ENCODE measurements at regions not wholly inside any gene's neighbourhood (a gene's known extent, or its start where the extent isn't known, plus 50 kb on each side); places are given as distances from the start of the nearest gene placed in this dataset.

DNA sequence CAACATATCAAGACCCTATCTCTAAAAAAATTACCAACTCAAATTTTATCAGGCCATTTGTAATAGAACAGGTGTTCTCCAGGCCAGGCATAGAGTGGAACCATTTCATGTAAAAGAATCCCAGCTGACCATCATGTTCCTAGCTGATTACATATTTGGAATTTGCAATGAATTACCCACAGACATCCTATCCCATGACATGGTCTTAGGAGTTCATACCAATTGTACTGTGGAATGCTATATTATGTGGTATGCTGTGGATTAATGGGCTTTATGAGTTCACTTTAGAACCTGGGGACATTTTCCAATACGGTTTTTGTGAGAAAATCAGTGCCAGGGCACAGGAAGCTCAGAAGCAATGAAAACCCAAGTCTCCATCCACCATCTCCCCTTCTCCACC lies 110.3 kb downstream of the ZNF281 start (continued):
- TF ChIP-seq, protein P1, sequence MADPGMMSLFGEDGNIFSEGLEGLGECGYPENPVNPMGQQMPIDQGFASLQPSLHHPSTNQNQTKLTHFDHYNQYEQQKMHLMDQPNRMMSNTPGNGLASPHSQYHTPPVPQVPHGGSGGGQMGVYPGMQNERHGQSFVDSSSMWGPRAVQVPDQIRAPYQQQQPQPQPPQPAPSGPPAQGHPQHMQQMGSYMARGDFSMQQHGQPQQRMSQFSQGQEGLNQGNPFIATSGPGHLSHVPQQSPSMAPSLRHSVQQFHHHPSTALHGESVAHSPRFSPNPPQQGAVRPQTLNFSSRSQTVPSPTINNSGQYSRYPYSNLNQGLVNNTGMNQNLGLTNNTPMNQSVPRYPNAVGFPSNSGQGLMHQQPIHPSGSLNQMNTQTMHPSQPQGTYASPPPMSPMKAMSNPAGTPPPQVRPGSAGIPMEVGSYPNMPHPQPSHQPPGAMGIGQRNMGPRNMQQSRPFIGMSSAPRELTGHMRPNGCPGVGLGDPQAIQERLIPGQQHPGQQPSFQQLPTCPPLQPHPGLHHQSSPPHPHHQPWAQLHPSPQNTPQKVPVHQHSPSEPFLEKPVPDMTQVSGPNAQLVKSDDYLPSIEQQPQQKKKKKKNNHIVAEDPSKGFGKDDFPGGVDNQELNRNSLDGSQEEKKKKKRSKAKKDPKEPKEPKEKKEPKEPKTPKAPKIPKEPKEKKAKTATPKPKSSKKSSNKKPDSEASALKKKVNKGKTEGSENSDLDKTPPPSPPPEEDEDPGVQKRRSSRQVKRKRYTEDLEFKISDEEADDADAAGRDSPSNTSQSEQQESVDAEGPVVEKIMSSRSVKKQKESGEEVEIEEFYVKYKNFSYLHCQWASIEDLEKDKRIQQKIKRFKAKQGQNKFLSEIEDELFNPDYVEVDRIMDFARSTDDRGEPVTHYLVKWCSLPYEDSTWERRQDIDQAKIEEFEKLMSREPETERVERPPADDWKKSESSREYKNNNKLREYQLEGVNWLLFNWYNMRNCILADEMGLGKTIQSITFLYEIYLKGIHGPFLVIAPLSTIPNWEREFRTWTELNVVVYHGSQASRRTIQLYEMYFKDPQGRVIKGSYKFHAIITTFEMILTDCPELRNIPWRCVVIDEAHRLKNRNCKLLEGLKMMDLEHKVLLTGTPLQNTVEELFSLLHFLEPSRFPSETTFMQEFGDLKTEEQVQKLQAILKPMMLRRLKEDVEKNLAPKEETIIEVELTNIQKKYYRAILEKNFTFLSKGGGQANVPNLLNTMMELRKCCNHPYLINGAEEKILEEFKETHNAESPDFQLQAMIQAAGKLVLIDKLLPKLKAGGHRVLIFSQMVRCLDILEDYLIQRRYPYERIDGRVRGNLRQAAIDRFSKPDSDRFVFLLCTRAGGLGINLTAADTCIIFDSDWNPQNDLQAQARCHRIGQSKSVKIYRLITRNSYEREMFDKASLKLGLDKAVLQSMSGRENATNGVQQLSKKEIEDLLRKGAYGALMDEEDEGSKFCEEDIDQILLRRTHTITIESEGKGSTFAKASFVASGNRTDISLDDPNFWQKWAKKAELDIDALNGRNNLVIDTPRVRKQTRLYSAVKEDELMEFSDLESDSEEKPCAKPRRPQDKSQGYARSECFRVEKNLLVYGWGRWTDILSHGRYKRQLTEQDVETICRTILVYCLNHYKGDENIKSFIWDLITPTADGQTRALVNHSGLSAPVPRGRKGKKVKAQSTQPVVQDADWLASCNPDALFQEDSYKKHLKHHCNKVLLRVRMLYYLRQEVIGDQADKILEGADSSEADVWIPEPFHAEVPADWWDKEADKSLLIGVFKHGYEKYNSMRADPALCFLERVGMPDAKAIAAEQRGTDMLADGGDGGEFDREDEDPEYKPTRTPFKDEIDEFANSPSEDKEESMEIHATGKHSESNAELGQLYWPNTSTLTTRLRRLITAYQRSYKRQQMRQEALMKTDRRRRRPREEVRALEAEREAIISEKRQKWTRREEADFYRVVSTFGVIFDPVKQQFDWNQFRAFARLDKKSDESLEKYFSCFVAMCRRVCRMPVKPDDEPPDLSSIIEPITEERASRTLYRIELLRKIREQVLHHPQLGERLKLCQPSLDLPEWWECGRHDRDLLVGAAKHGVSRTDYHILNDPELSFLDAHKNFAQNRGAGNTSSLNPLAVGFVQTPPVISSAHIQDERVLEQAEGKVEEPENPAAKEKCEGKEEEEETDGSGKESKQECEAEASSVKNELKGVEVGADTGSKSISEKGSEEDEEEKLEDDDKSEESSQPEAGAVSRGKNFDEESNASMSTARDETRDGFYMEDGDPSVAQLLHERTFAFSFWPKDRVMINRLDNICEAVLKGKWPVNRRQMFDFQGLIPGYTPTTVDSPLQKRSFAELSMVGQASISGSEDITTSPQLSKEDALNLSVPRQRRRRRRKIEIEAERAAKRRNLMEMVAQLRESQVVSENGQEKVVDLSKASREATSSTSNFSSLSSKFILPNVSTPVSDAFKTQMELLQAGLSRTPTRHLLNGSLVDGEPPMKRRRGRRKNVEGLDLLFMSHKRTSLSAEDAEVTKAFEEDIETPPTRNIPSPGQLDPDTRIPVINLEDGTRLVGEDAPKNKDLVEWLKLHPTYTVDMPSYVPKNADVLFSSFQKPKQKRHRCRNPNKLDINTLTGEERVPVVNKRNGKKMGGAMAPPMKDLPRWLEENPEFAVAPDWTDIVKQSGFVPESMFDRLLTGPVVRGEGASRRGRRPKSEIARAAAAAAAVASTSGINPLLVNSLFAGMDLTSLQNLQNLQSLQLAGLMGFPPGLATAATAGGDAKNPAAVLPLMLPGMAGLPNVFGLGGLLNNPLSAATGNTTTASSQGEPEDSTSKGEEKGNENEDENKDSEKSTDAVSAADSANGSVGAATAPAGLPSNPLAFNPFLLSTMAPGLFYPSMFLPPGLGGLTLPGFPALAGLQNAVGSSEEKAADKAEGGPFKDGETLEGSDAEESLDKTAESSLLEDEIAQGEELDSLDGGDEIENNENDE (IDR thresholded peaks at IDR 0.05; ENCODE audit: insufficient replicate concordance, low read length) = no peak
- TF ChIP-seq, protein P2, sequence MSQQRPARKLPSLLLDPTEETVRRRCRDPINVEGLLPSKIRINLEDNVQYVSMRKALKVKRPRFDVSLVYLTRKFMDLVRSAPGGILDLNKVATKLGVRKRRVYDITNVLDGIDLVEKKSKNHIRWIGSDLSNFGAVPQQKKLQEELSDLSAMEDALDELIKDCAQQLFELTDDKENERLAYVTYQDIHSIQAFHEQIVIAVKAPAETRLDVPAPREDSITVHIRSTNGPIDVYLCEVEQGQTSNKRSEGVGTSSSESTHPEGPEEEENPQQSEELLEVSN (IDR thresholded peaks at IDR 0.05) = no peak
- TF ChIP-seq KDM4A (IDR thresholded peaks at IDR 0.05; ENCODE audit: low read depth, low read length, severe bottlenecking) = no peak
- no peak for TF ChIP-seq HDAC6 (IDR thresholded peaks at IDR 0.05; ENCODE audit: low read depth, low read length)
- no peak for TF ChIP-seq POLR2AphosphoS5 (IDR thresholded peaks at IDR 0.05; ENCODE audit: low read depth, low read length)
- TF ChIP-seq FOSL1 (IDR thresholded peaks at IDR 0.05; ENCODE audit: insufficient read depth, low read depth, low read length) = no peak
- no peak for TF ChIP-seq SIRT6 (IDR thresholded peaks at IDR 0.05; ENCODE audit: low read length)
- no peak for TF ChIP-seq BRCA1 (IDR thresholded peaks at IDR 0.05; ENCODE audit: low read depth, low read length)
- TF ChIP-seq EZH2 (IDR thresholded peaks at IDR 0.05; ENCODE audit: low read depth, low read length, severe bottlenecking) = no peak
- TF ChIP-seq TAF1 (IDR thresholded peaks at IDR 0.05; ENCODE audit: low read depth, low read length) = no peak
- no peak for TF ChIP-seq SP4 (IDR thresholded peaks at IDR 0.05; ENCODE audit: low read length)
- no peak for TF ChIP-seq SRF (IDR thresholded peaks at IDR 0.05; ENCODE audit: low read depth, low read length)

Measured in H1 (cell line).